Esophagus squamous epithelium (tissue), 4 donors: ENCODE measurements at regions not wholly inside any gene's neighbourhood (a gene's known extent, or its start where the extent isn't known, plus 50 kb on each side); places are given as distances from the start of the nearest gene placed in this dataset.

ENCODE experiments used
- CTCF ChIP-seq, 6 experiments: fragments of 450-650 bp in 4 of 6; fragments of 200-600 bp in 2 of 6; sonication (generic) in 2 of 6; IDR thresholded peaks; one replicate each; pipeline ENCODE4 v1.5.1; 2016 to 2019; ENCODE audit warnings: antibody characterized with exemption in 6 of 6, mild to moderate bottlenecking in 4 of 6, moderate library complexity in 4 of 6
- POLR2A ChIP-seq, 4 donors: fragments of 450-650 bp; IDR thresholded peaks; one replicate each; pipeline ENCODE4 v1.6.1; 2017; ENCODE audit warnings: antibody characterized with exemption in 4 of 4, mild to moderate bottlenecking in 4 of 4, moderate library complexity in 3 of 4

GRCh38 chr1:165054627-165055026 is 301.9 kb downstream of the LMX1A start:
- no peak for TF ChIP-seq CTCF (IDR thresholded peaks at IDR 0.05)
- TF ChIP-seq POLR2A (IDR thresholded peaks at IDR 0.05) = no peak
